PC-3 (cell line): ENCODE measurements at regions not wholly inside any gene's neighbourhood (a gene's known extent, or its start where the extent isn't known, plus 50 kb on each side); places are given as distances from the start of the nearest gene placed in this dataset.

Source experiments
- ATAC-seq: fragments of 200-7000 bp; cut with Tn5 transposase; 2 replicates; pipeline ENCODE4 v1.9.1; 2020; ENCODE audit warnings: mild to moderate bottlenecking, moderate library complexity
- BruUV-seq: library from RNA; stranded (reverse); fragments of 400-500 nt; replicated peaks from 2 replicates; lab custom pipeline; 2021; lab: Mats Ljungman, UMichigan
- CTCF ChIA-PET: fragments of 300-600 bp; sonication (Branson Sonifier 250); formaldehyde crosslinking; loops from one replicate; lab custom pipeline; 2022; ENCODE audit warnings: antibody characterized with exemption; lab: Charles Lee
- POLR2A ChIA-PET: fragments of 300-600 bp; sonication (Branson Sonifier 250); formaldehyde crosslinking; loops from one replicate; lab custom pipeline; 2022; ENCODE audit warnings: antibody characterized with exemption; ENCODE audit not compliant: unreplicated experiment; lab: Charles Lee
- DNase-seq: peaks from one replicate; pipeline ENCODE4 v3.0.0-alpha.2; 2015
- H2AFZ ChIP-seq: fragments of 300-600 bp; sonication (generic); 2 replicates; pipeline ENCODE4 v1.6.0; 2016; ENCODE audit warnings: antibody characterized with exemption, low read length
- H3F3A ChIP-seq: fragments of 300-600 bp; sonication (generic); one replicate; pipeline ENCODE4 v1.6.0; 2017; ENCODE audit warnings: antibody characterized with exemption, low read length, control low read depth, mild to moderate bottlenecking; ENCODE audit not compliant: unreplicated experiment
- H3K27ac ChIP-seq: fragments of 300-600 bp; sonication (generic); 2 replicates; pipeline ENCODE4 v1.5.1; 2016; ENCODE audit warnings: mild to moderate bottlenecking, low read length
- H3K27me3 ChIP-seq: fragments of 300-600 bp; sonication (generic); 2 replicates; pipeline ENCODE4 v1.6.1; 2016; ENCODE audit warnings: low read length, mixed read lengths
- H3K36me3 ChIP-seq: fragments of 300-600 bp; sonication (generic); 2 replicates; pipeline ENCODE4 v1.6.1; 2016; ENCODE audit warnings: low read depth, mixed run types, low read length, mixed read lengths
- H3K4me1 ChIP-seq: fragments of 300-600 bp; sonication (generic); 2 replicates; pipeline ENCODE4 v1.5.1; 2016; ENCODE audit warnings: low read length; ENCODE audit not compliant: insufficient read depth
- H3K4me2 ChIP-seq: fragments of 300-600 bp; sonication (generic); 2 replicates; pipeline ENCODE4 v1.6.0; 2016; ENCODE audit warnings: low read length
- H3K4me3 ChIP-seq: fragments of 300-600 bp; sonication (generic); 2 replicates; pipeline ENCODE4 v1.5.1; 2016; ENCODE audit warnings: mild to moderate bottlenecking, low read length, mixed read lengths
- H3K79me2 ChIP-seq: fragments of 300-600 bp; sonication (generic); 2 replicates; pipeline ENCODE4 v1.6.1; 2017; ENCODE audit warnings: low read length, mixed read lengths
- H3K9ac ChIP-seq: fragments of 300-600 bp; sonication (generic); 2 replicates; pipeline ENCODE4 v1.6.0; 2016; ENCODE audit warnings: mild to moderate bottlenecking, low read length
- H3K9me2 ChIP-seq: fragments of 300-600 bp; sonication (generic); replicated peaks from 2 replicates; pipeline ENCODE4 v1.6.1; 2016; ENCODE audit warnings: mixed run types, low read length, mixed read lengths
- H3K9me3 ChIP-seq: fragments of 300-600 bp; sonication (generic); 2 replicates; pipeline ENCODE4 v1.6.1; 2016; ENCODE audit warnings: low read length, mixed read lengths
- H4K20me1 ChIP-seq: fragments of 300-600 bp; sonication (generic); 2 replicates; pipeline ENCODE4 v1.6.1; 2016; ENCODE audit warnings: low read length, mixed read lengths
- EZH2 ChIP-seq: fragments of 300-600 bp; sonication (generic); IDR thresholded peaks from one replicate; pipeline ENCODE4 v1.6.1; 2017; ENCODE audit warnings: antibody characterized with exemption, mild to moderate bottlenecking, low read length; ENCODE audit not compliant: unreplicated experiment
- EZH2phosphoT487 ChIP-seq: fragments of 300-600 bp; sonication (generic); IDR thresholded peaks from 2 replicates; pipeline ENCODE4 v1.6.1; 2018; ENCODE audit warnings: mild to moderate bottlenecking, antibody characterized with exemption, low read length, borderline replicate concordance
- intact Hi-C: fragments of 100-400 bp; cut with micrococcal nuclease; formaldehyde crosslinking; loops from 2 replicates; pipeline ENCODE4 v1.9.0; 2023
- TF ChIP-seq, protein P1 (sequence below): fragments of 300-600 bp; sonication (generic); conservative IDR thresholded peaks from 2 replicates; pipeline ENCODE4 v1.5.1; 2017; ENCODE audit warnings: antibody characterized with exemption, low read depth, mild to moderate bottlenecking, low read length

GRCh38 chr16:54434859-54435258 is 148.3 kb upstream of the IRX3 start:
- Histone ChIP-seq H3F3A (no peaks in the 10 kb centered on the region), H3K4me3 (no peak overlapping the region), H3K9me2 (no peaks in the 10 kb centered on the region), H4K20me1 (no peaks in the 10 kb centered on the region), H3K27ac (no peak overlapping the region), H2AFZ (no peak overlapping the region), H3K36me3 (no peaks in the 10 kb centered on the region), H3K4me1 (no peaks in the 10 kb centered on the region), H3K9me3 (no peaks in the 10 kb centered on the region), H3K79me2 (no peaks in the 10 kb centered on the region), H3K9ac (no peak overlapping the region), H3K4me2 (no peak overlapping the region), H3K27me3 (peaks cover 17% of the 10 kb centered on the region)
- TF ChIP-seq, protein P1, sequence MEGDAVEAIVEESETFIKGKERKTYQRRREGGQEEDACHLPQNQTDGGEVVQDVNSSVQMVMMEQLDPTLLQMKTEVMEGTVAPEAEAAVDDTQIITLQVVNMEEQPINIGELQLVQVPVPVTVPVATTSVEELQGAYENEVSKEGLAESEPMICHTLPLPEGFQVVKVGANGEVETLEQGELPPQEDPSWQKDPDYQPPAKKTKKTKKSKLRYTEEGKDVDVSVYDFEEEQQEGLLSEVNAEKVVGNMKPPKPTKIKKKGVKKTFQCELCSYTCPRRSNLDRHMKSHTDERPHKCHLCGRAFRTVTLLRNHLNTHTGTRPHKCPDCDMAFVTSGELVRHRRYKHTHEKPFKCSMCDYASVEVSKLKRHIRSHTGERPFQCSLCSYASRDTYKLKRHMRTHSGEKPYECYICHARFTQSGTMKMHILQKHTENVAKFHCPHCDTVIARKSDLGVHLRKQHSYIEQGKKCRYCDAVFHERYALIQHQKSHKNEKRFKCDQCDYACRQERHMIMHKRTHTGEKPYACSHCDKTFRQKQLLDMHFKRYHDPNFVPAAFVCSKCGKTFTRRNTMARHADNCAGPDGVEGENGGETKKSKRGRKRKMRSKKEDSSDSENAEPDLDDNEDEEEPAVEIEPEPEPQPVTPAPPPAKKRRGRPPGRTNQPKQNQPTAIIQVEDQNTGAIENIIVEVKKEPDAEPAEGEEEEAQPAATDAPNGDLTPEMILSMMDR: no peak
- TF ChIP-seq EZH2 (no peak), EZH2phosphoT487 (no peak)
- no peak for DNase-seq
- CTCF ChIA-PET: no interaction called here
- intact Hi-C loops: no loop called here
- POLR2A ChIA-PET: no interaction called here
- BruUV-seq: no TSS peak
- ATAC-seq: no peak

DNA sequence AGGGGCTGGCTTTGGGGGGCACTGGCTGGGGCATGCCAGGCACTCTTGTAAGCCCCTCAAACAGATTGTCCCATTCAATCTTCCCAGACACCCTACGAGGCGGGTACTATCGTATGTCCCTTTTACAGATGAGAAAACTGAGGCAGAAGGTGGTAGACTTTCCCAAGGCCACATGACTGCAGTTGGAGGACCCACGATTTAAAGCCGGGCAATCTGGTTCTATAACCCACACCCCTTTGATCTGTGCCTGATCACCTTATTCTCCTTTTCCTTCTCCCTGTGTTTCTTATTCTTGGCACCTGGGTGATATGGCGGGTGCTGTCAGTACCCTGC is 146.3 kb upstream of the IRX3 start:
- ChIA-PET CTCF (no interaction called here), POLR2A (no interaction called here)
- Histone ChIP-seq H3K4me3 (no peak overlapping the region), H3K4me2 (no peak overlapping the region), H3F3A (no peaks in the 10 kb centered on the region), H2AFZ (no peak overlapping the region), H3K9ac (no peak overlapping the region), H3K4me1 (no peaks in the 10 kb centered on the region), H3K27me3 (peaks cover 17% of the 10 kb centered on the region), H4K20me1 (no peaks in the 10 kb centered on the region), H3K79me2 (no peaks in the 10 kb centered on the region), H3K36me3 (no peaks in the 10 kb centered on the region), H3K27ac (no peak overlapping the region), H3K9me3 (no peaks in the 10 kb centered on the region), H3K9me2 (no peaks in the 10 kb centered on the region)
- no TSS peak for BruUV-seq
- no peak for ATAC-seq
- intact Hi-C loops: no loop called here
- no peak for DNase-seq
- TF ChIP-seq, protein P1: no peak
- TF ChIP-seq EZH2phosphoT487 (no peak), EZH2 (no peak)

GRCh38 chr16:54431997-54432896 is 145.7 kb upstream of the IRX3 start:
- intact Hi-C loops: no loop called here
- Histone ChIP-seq H3K4me1 (no peaks in the 10 kb centered on the region), H3F3A (no peaks in the 10 kb centered on the region), H3K79me2 (no peaks in the 10 kb centered on the region), H2AFZ (no peak overlapping the region), H3K9me2 (no peaks in the 10 kb centered on the region), H3K9me3 (no peaks in the 10 kb centered on the region), H3K9ac (no peak overlapping the region), H4K20me1 (no peaks in the 10 kb centered on the region), H3K36me3 (no peaks in the 10 kb centered on the region), H3K27ac (no peak overlapping the region), H3K4me2 (no peak overlapping the region), H3K27me3 (peaks cover 17% of the 10 kb centered on the region), H3K4me3 (no peak overlapping the region)
- DNase-seq: no peak
- no peak for ATAC-seq
- POLR2A ChIA-PET: no interaction called here
- TF ChIP-seq EZH2 (no peak), EZH2phosphoT487 (no peak)
- TF ChIP-seq, protein P1: no peak
- no TSS peak for BruUV-seq
- CTCF ChIA-PET: no interaction called here
